ENCODE measurements at regions not wholly inside any gene's neighbourhood (a gene's known extent, or its start where the extent isn't known, plus 50 kb on each side); places are given as distances from the start of the nearest gene placed in this dataset.
A peak's percentile ranks its signal among the peaks of the same experiment; 100 is the strongest.
"Not testable (repeated sequence)": the region's sequence is repeated elsewhere in the genome, so short reads cannot be mapped to it uniquely, and the experiment has no call there.

DNA sequence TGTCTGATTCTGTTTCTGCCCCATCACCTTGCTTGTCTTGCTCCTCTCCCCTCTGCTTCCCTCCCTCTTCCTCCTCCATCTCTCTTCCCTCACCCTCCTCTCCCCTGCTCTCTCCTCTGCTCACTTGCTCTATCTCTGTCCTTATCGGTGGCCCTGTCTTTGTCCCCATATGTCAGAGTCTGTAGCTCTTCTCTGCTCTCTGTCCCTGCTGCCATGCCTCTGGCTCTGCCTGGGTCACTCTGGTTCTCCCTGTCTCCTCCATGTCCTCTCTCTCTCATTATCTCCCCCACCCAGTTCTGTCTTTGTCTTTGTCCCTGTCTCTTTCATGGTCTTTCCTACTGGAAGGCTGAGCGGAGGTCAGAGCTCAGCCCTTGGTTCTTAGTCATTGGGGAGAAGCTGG is 169.1 kb upstream of the NLRP1 start:
- DNase-seq, result no peak

DNA sequence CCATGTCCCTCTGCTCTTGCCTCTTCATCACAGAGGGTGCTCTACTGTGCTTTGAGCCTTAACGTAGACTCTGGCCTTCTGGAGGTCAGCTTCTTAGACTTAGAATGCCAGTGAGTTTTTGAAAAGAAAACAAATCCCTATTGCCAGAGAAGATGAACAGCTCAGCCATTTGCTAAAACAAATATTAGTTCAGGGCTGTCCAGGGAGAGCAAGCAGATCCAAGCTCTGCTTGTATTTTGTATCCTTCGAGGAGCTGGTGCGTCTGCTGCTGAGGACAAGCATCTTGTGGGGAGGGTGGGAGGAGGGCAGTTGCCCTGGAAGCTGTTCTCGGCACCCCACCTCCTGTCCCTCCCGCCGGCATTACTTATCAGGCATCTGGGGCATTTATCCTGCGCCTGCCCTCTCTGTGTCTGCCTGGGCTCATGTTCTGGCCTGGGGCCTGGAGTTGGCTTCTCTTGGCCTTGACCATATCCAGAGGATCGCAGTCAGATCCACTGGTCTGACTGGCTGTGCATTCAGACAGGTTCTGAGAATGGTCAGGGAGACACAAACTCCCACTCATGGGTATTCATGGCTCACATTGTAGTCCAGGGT is 173.1 kb upstream of the NLRP1 start:
- DNase-seq, result no peak

DNA sequence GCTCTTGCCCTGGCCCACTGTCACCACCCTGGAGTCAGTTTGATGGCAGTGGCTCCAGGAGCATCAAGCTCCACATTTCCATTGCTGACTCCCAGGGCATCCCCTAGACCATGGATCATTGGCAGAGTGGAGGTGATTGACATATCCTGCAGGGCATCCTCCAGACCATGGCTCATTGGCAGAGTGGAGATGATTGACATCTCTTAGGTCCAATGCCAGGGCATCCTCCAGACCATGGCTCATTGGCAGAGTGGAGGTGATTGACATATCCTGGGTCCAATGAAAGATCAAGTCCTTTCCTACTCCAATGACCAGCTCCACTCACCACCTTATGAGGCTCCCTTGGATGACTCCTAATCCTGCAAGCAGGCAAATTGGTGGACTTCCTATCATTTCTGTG is 174.3 kb upstream of the NLRP1 start:
- peak; percentile 47 for DNase-seq

DNA sequence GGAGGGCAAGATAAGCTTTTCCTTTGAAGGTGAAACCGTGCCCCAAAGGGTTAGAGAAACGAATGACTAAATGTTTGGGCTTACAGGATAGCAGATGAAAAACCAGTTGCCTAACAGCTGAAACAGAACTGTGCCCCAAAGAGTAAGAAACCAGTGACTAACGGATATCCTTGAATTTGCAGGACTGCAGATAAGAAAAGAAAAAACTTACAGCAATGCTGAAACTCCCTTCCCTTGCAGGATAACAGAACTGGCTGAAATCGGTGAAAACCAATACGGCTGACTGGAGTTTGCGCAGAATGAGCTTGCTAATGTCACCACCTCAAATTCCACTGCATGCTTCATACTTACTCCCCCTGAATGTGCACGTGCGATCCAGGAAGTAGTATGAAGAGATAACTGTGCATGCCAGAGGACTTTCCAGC is 175.2 kb upstream of the NLRP1 start:
- DNase-seq, result no peak

DNA sequence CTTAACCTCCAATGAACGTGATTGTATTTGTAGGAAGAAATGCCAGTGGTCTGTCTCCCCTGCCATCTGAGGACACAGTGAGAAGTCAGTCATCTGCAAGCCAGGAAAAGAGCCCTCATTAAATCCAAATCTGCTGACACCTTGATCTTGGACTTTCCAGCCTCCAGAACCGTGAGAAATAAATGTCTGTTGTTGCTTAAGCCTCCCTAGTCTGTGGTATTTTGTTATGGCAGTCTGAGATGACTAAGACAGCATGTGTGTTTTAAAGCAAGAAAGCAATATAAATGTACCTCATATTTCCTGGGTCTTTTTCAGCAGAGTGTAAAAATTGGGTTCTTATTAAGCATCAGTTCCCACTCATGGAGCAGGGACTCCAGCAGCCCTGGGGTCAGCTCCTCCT is 177.9 kb upstream of the NLRP1 start:
- no peak for DNase-seq

DNA sequence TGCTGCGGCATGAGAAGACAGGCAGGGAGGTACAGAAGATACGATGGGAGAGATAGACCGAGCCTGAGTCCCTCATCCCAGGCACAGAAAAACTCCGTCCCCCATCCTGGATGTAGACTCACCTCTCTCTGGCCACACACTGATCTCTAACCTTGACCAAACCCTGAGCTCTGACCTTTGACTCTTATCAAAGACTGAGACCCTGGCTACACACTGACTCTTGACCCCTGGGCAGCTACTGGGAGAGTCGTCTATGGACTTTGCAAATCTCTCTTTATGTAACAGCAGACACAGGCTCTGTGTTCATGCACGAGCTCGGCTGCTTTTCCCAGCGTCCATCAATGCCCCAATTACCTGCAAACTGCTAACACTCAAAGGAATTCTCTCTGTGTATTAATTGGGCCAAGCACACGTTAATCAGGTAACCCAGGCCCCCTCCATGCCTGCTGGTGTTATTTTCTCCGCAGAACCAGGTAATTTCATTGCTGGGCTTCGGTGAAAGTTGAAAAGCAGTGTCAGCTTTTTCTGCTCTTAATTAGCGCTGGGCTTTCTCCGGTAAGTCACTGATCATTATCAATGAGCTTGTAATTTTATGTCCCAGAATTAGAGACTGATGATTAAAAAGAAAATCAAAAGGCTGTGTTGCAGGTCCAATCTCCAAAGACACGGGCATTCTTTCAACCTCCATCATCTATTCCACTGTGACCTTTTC is 179.4 kb upstream of the NLRP1 start:
- DNase-seq, result no peak

DNA sequence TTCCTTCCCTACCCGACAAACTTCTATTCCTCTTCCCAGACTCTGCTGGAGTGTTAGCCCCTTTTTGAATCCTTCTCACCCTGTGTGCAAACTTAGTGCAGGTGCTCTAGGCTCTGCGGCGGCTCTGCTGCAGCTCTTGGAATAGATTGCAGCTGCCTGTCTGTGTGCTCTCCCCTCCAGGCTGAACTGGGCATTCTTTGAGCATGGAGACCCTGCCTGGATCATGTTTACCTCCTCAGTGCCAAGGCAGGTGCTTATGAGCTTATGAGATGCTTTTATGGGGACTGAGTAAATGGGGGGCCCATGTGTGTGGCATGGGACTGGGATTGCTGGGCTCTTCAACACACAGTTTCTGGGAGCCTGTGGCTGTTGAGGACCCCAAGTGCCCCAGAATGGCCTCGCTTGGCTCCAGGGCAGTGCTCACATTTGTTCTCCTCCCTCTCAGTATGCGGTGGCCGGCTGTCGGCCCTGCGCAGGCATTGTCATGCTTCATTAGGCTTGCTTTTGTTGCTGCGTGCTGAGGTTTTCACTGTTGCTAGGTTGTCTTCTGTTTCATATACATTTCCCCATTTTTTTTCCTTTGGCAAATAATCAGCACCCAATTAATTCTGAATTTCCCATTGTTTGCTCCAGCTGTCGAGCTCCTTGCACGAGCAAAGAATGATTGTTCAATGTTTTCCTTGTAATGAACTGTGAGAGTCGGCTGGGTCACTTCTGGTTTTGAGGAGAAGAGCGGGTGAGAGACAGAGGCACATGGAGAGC is 185.5 kb upstream of the NLRP1 start:
- DNase-seq, result peak; percentile 21

DNA sequence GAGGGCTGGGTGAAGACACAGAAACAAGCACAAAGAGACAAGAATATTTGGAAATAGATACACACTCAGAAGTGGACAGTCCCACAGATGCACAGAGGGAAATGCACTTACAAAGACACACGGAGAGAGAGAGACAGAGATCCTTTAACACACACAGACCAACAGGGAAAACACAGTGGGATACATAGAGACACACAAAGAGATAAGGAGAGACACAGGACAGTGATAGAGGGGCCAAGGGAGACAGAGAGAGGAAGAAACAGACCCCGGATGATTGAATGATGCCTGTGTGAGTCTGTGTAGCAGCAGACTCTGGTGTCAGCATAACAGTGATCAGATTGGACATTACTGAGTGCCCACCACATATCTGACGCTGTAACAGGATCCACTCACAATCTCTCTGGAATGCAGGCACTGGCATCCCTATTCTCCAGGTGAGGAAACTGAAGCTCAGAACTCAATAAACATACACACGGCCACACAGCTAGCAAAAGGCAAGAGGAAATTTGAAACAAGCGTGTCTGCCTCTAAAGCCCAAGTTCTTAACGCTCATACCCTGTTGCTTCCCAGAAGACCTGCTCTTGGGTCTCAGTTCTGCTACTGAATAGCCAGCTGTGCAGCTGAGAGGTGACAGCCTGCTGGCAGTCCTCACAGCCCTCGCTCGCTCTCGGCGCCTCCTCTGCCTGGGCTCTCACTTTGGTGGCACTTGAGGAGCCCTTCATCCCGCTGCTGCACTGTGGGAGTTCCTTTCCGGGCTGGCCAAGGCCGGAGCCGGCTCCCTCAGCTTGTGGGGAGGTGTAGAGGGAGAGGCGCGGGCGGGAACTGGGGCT is 186.3 kb upstream of the NLRP1 start:
- no peak for DNase-seq

DNA sequence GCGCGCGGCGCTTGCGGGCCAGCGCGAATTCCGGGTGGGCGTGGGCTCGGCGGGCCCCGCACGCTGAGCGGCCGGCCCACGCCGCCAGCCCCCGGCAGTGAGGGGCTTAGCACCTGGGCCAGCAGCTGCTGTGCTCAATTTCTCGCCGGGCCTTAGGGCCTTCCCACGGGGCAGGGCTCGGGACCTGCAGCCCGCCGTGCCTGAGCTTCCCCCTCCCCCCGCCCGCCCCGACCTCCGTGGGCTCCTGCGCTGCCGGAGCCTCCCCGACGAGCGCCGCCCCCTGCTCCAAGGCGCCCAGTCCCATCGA is 186.9 kb upstream of the NLRP1 start:
- DNase-seq, result not testable (repeated sequence)

DNA sequence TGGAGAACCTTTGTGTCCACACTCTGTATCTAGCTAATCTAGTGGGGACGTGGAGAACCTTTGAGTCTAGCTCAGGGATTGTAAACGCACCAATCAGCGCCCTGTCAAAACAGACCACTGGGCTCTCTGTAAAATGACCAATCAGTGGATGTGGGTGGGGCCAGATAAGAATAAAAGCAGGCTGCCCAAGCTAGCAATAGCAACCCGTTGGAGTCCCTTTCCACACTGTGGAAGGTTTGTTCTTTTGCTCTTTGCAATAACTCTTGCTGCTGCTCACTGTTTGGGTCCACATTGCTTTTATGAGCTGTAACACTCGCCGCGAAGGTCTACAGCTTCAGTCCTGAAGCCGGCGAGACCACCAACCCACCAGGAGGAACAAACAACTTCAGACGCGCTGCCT is 187.7 kb upstream of the NLRP1 start:
- not testable (repeated sequence) for DNase-seq

DNA sequence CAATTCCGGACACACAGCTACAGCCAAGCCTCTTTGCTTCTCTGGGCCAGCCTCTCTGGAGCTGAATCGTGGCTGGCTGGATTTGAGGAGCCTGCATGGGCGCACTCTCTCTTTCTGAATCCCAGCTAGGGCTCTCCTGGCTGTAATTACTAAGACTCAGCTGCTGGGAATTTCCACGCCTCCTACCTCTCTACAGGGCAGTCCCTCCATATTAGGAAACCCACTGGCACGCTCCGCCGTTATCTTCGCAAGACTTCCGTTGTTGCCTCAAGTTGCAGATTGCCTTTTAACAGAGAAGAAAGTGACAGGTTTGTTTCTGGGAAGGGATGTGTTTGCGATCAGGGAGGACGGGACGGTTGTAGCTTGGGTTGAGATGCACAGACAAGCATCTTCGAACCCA is 188.4 kb upstream of the NLRP1 start:
- peak; percentile 67 for DNase-seq

DNA sequence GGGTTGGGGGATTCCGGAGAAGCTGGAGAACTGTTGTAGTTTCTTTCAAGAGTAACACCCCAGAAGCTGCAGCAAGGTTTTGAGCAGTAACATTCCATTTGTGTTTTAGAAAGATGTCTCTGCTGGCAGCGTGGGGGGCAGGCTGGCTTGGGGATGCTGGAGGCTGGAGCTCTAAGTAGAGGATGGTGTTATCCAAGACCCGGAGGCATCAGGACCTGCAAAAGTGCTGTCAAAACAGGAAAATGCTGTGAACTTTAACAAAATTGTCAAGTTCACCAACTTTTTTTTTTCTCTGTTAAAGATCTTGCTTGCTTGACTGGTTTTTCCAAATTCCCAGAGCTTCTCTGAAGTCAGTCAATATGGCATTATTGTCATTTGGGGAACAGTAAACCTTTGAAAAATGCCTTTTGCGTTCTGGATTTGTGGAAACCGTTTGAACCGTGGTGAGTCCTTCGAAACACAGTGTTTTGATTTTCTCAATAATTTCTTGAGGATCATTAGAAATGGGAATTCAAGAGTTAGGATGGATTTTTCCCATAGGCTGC is 189.6 kb upstream of the NLRP1 start:
- no peak for DNase-seq

DNA sequence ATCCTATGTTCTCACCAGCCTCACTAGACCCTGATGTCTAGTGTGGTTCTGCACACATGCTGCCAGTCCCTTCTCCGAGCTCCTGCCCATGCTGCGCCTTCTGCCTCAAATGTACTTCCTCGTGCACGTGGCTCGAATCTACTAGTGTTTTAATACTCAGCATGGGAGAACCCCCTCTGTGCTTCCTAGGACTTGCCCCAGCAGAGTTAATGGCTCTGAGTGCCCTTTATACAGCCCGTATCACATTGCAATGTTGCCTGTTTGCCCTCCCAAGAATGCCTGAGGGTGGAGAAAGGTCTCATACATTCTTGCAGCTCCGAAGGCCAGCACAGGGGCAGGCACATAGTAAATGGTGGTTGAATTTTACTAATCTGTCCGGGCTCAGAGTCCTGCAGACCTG is 190.8 kb upstream of the NLRP1 start:
- no peak for DNase-seq

DNA sequence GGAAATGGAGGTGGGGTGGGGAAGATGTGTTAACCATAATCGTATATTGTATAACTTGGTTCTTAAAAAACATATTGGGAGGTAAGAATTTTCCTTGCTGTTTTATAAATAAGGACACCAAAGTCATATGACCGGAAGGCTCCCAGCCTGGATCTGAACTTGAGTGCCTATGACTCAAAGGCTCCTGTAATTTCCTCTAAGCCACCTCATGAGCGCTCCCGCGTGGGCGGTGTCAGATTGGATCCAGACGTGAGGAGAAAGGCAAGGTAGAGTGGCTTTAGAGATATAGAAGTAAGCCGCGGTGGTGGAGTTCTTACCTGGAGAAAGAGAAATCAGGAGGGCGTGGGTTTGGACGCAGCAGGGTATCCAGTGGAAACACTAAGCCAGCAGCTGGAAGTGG is 196.2 kb upstream of the NLRP1 start:
- DNase-seq, result peak; percentile 85

DNA sequence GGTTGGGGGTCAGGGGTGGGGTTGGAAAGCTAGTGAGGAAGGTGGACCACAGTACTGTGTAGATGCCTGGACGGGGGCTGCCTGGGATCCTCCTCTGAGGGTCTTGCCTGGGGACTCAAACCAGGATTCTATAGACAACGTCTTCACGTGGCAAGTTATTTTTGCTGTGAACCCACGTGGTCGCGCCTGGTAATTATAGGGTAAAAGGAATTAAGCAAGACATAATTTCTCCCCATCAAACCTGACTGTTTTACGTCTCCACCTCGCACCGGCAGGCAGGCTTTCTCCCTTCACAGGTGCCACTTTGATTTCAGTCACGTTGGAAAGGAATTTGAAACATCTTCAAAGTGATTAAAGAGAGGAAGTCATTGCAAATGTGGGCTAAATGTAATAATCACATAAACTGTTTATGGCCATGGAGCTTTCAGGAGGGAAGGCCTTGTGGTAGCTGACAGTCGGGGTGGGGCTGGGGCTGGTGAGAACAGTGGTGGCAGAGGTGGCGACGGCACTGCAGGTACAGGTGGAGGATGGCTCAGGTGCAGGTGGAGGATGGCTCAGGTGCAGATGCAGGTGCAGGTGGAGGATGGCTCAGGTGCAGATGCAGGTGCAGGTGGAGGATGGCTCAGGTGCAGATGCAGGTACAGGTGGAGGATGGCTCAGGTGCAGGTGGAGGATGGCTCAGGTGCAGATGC is 197.1 kb upstream of the NLRP1 start:
- no peak for DNase-seq

DNA sequence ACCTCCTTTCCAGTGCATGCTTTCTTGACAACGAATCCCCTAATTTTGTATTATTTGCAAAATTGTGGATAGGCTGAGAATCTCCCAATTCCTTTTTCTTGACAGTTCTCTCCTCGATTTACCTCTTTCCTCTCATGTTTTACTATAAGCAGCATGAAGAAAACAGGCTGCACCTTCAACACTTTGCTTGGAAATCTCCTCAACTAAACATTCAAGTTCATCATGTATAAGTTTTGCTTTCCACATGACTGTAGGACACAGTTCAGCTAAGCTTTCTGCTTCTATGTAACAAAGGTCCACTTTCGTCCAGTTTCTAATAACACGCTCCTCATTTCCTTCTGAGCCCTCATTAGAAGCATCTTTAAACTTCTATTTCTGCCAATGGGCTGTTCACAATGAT is 199.0 kb upstream of the NLRP1 start:
- DNase-seq, result no peak

DNA sequence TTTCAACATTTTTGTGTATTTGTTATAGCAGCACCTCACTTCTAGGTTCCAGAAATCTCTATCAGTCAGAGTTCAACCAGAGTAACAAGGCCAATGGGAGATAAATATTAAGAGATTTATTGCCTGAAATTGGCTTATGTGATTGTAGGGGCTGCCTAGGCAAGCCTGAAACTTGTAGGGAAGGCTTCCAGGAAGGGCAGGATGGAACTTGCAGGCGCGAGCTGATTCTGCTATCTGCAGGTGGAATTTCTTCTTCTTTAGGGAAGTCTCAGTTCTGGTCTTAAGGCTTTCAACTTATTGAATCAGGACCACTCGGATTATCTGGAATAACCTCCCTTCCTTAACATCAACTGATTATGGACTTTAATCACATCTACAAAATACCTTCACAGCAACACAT is 199.5 kb upstream of the NLRP1 start:
- DNase-seq, result no peak

DNA sequence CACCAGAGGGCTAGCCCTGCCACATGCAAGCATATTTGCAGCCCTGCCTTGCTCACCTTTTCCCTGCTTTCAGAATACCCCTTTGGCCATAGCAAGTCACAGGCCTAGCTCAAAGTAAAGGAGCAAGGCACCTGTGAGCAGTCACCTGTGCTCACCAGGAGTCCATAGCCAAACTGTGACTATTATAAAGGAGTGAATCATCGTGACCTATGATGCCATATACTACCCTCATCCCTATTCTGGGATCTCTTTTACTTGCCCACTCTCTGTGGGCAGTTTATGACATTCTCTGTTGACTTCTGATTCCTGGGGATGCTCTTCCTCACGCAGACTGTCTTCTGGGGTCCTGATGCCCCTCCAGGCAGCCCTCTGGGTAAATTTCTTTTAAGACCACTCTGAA is 200.5 kb upstream of the NLRP1 start:
- DNase-seq, result no peak

DNA sequence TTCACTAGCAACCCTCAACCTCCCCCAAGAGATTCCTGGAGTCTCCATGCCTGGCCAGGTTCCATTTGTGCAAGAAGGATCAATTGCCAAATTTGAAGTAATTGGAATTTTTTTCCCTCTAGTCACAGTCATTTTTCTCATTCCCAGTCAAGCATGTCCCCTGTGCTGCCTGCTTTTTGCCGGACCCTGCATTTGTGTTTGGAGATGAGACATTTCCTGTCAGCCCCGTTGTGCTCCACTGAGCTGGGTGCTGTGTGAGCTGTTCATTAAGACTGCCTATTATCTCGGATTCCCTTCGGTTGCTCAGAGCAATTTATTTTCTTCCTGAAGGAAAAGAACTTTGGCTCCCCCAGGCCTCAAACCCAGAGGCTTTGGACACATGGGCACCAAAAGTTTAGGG is 201.0 kb upstream of the NLRP1 start:
- DNase-seq, result peak; percentile 96

DNA sequence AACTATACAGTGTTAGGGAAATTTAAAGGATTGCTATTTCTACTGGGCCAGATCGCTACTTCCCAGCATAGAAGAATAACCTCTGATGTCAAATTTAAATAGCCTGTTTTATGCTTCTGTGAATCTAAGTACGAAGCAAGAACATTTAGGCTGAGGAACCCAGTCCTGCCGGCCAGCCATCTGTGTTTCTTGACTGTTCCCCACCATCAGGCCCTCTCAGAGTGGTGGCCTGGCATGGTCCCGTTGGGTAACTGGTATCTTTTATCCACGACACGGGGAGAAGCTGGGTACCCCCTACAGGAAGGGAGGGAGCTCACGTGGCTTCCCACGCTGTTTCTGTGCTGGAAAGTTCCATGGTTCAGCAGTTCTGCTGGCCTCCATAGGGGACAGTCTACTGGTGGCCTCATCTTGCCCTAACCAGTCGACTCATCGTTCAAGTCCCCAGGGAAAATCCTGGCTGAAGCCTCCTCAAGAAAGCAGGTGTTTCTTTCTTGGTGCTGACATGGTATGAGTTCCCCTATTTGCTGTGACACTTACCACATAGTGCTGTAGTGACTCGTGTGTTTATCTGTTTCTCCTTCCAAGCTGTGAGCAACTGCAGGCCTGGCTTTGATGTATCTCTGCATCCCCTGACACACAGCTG is 201.7 kb upstream of the NLRP1 start:
- DNase-seq, result peak; percentile 88

DNA sequence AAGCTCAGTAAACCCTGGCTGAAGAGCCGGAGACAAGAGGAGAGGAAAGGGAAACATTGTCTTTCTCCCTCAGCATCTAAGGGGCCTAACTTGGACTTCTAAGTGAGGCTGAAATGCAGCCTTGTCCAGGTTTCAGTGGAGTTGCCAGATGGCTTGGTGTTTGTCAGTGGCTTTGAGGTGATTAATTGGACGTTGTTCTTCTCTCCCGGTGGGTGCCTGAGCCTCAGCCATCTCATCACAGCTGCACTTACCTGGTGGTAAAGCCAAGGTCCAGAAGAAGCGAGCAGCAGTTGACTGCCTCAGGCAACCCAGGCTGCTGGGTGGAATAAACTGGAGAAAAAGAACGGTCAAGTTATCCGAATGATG is 202.2 kb upstream of the NLRP1 start:
- no peak for DNase-seq

DNA sequence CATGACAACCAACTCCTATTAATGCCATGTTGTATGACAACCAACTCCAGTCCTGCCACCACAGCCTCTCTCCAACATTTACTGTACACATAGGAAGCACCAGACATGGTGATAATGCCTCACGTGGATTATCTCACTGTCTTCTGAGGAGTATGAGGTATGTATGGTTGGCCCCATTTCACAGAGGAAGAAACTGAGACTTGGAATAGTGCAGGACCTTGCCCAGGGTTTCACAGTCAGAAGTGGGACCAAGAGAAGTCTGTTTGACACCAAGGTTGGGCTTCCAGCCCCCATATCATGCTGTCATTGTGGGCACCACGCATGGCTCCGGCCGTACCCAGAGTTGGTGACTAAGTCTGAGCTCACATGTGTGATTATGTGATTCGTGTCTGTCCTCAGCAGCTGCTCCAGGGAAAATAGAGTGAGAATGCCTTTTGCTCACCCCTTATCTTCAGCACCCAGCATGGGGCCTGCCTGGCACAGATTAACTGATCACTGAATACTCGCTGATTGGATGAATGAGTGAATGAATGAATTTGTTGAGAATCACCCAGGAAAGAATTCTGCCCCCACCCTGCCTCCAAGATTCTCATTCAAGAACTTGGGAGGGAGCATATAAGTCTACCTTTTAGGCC is 204.1 kb upstream of the NLRP1 start:
- peak; percentile 71 for DNase-seq

Measured in fibroblast of skin of right biceps (primary cell).